ENCODE measurements at regions not wholly inside any gene's neighbourhood (a gene's known extent, or its start where the extent isn't known, plus 50 kb on each side); places are given as distances from the start of the nearest gene placed in this dataset.

DNA sequence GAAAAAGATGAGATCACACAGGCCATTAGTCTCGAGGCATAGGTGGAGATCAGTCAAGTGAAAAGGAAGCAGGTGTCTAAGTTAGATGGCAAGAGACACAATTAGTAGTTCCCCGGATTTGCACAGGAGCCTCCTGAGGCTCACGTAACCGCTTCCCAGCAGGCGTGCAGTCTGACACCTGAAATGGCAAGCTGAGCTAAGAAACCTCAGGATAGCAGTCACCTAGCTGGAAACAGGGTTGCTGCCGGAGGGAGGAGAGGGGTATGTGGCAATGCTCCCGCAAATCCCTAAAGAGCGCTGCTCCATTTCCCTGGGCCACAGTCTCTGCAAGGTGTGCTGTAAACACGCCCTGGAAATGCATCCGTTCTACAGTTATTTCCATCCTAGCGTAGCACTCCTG lies 1151.0 kb downstream of the DIAPH3 start:
- TF ChIP-seq, protein P1, sequence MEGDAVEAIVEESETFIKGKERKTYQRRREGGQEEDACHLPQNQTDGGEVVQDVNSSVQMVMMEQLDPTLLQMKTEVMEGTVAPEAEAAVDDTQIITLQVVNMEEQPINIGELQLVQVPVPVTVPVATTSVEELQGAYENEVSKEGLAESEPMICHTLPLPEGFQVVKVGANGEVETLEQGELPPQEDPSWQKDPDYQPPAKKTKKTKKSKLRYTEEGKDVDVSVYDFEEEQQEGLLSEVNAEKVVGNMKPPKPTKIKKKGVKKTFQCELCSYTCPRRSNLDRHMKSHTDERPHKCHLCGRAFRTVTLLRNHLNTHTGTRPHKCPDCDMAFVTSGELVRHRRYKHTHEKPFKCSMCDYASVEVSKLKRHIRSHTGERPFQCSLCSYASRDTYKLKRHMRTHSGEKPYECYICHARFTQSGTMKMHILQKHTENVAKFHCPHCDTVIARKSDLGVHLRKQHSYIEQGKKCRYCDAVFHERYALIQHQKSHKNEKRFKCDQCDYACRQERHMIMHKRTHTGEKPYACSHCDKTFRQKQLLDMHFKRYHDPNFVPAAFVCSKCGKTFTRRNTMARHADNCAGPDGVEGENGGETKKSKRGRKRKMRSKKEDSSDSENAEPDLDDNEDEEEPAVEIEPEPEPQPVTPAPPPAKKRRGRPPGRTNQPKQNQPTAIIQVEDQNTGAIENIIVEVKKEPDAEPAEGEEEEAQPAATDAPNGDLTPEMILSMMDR (conservative IDR thresholded peaks at IDR 0.05; ENCODE audit: low read depth, low read length), result no peak
- no peak for TF ChIP-seq EZH2 (IDR thresholded peaks at IDR 0.05; ENCODE audit: low read length, unreplicated experiment)
- TF ChIP-seq EZH2phosphoT487 (IDR thresholded peaks at IDR 0.05; ENCODE audit: borderline replicate concordance, low read length), result no peak
